ENCODE measurements at regions not wholly inside any gene's neighbourhood (a gene's known extent, or its start where the extent isn't known, plus 50 kb on each side); places are given as distances from the start of the nearest gene placed in this dataset.

DNA sequence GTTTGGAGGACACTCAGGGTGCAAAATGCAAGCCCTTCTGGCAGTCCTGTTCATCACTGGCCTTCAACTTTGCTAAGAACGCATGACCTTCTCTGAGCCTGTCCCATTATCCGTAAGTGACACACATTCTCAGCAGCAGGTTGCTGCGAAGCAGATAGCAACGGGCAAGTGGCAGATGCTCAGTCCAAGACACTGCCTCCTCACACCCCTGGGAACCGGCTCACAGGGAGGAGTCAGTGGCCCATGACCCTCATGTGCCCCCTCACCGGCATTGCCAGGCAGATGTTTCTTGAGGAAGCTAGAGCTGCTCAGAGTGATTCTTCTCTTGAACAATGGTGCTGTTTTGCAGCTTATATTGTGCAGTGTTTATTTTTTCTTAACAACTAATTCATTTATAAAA lies 737.2 kb upstream of the HS6ST1 start:
- no peak for TF ChIP-seq POLR2AphosphoS5 (IDR thresholded peaks at IDR 0.05; ENCODE audit: low read depth)
- TF ChIP-seq, protein P1, sequence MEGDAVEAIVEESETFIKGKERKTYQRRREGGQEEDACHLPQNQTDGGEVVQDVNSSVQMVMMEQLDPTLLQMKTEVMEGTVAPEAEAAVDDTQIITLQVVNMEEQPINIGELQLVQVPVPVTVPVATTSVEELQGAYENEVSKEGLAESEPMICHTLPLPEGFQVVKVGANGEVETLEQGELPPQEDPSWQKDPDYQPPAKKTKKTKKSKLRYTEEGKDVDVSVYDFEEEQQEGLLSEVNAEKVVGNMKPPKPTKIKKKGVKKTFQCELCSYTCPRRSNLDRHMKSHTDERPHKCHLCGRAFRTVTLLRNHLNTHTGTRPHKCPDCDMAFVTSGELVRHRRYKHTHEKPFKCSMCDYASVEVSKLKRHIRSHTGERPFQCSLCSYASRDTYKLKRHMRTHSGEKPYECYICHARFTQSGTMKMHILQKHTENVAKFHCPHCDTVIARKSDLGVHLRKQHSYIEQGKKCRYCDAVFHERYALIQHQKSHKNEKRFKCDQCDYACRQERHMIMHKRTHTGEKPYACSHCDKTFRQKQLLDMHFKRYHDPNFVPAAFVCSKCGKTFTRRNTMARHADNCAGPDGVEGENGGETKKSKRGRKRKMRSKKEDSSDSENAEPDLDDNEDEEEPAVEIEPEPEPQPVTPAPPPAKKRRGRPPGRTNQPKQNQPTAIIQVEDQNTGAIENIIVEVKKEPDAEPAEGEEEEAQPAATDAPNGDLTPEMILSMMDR (IDR thresholded peaks at IDR 0.05; ENCODE audit: insufficient read depth, low read length), result no peak
- TF ChIP-seq GABPA (IDR thresholded peaks at IDR 0.05; ENCODE audit: low read depth), result no peak
- no peak for TF ChIP-seq SPI1 (IDR thresholded peaks at IDR 0.05; ENCODE audit: borderline replicate concordance, low read depth)
- TF ChIP-seq, protein P2, sequence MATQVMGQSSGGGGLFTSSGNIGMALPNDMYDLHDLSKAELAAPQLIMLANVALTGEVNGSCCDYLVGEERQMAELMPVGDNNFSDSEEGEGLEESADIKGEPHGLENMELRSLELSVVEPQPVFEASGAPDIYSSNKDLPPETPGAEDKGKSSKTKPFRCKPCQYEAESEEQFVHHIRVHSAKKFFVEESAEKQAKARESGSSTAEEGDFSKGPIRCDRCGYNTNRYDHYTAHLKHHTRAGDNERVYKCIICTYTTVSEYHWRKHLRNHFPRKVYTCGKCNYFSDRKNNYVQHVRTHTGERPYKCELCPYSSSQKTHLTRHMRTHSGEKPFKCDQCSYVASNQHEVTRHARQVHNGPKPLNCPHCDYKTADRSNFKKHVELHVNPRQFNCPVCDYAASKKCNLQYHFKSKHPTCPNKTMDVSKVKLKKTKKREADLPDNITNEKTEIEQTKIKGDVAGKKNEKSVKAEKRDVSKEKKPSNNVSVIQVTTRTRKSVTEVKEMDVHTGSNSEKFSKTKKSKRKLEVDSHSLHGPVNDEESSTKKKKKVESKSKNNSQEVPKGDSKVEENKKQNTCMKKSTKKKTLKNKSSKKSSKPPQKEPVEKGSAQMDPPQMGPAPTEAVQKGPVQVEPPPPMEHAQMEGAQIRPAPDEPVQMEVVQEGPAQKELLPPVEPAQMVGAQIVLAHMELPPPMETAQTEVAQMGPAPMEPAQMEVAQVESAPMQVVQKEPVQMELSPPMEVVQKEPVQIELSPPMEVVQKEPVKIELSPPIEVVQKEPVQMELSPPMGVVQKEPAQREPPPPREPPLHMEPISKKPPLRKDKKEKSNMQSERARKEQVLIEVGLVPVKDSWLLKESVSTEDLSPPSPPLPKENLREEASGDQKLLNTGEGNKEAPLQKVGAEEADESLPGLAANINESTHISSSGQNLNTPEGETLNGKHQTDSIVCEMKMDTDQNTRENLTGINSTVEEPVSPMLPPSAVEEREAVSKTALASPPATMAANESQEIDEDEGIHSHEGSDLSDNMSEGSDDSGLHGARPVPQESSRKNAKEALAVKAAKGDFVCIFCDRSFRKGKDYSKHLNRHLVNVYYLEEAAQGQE (IDR thresholded peaks at IDR 0.05; ENCODE audit: insufficient replicate concordance, low read depth), result no peak
- Histone ChIP-seq H3K27ac (replicated peaks) (no peak overlapping the region), H3K27me3 (ENCODE audit: insufficient read depth, poor library complexity, severe bottlenecking) (no peaks in the 10 kb centered on the region), H3K4me3 (replicated peaks; ENCODE audit: insufficient read depth, low read length) (no peak overlapping the region)
- DNase-seq (ENCODE audit: low read depth in 1 of 2, low spot score in 1 of 2), result no peak

DNA sequence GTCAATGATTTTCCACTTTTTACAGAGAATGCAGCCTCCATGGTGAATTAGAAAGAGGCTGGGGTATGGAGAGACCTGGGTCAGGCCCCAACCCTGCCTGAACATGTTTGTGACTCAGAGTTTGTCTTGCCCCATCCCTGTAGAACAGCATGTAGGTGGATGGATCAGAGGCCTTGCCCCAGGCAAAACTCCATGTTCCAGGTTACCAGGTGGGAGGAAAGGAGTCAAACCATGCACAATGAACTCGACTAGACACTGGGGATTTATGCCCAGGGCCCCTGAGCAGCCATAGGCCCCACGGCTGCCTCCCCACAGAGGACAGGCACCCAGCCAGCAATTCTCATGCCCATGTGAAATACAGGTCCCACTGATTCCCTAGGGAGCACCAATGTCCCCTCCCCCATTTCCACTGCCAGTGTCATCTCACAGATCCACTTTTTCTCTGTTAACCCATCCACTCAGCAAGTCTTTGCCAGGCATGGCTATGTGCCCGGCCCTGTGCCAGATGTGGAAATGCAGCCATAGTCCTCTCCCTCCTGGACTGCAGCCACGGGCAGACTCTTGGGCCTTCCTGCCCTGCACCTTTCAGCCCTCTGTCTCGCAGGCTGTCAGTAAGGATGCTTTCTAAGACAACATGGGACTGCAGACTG lies 737.8 kb upstream of the HS6ST1 start:
- Histone ChIP-seq H3K4me3 (replicated peaks; ENCODE audit: insufficient read depth, low read length) (no peak overlapping the region), H3K27me3 (ENCODE audit: insufficient read depth, poor library complexity, severe bottlenecking) (no peaks in the 10 kb centered on the region), H3K27ac (replicated peaks) (no peak overlapping the region)
- DNase-seq (ENCODE audit: low read depth in 1 of 2, low spot score in 1 of 2), result no peak
- TF ChIP-seq SPI1 (IDR thresholded peaks at IDR 0.05; ENCODE audit: borderline replicate concordance, low read depth) (no peak), POLR2AphosphoS5 (IDR thresholded peaks at IDR 0.05; ENCODE audit: low read depth) (no peak), GABPA (IDR thresholded peaks at IDR 0.05; ENCODE audit: low read depth) (no peak)
- TF ChIP-seq, protein P2 (IDR thresholded peaks at IDR 0.05; ENCODE audit: insufficient replicate concordance, low read depth), result no peak
- TF ChIP-seq, protein P1 (IDR thresholded peaks at IDR 0.05; ENCODE audit: insufficient read depth, low read length), result no peak

DNA sequence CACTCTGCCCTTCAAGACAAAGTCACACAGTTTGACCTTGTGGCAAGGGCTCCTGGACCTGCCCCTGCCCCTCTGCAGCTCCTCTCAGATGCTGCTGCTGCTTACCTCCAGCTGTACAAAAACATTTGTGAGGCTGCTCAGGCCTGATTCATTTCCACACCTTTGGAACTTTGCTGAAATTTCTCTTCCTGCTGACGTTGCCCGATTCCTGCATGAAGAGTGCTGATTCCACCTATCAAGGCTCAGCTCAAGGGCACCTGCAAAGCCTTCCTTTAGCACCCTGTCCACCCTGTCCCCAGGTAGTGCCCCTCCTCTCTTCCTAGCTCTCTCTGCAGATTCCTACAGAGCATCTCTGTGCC lies 738.3 kb upstream of the HS6ST1 start:
- DNase-seq (ENCODE audit: low read depth in 1 of 2, low spot score in 1 of 2), result no peak
- TF ChIP-seq SPI1 (IDR thresholded peaks at IDR 0.05; ENCODE audit: borderline replicate concordance, low read depth) (no peak), GABPA (IDR thresholded peaks at IDR 0.05; ENCODE audit: low read depth) (no peak), POLR2AphosphoS5 (IDR thresholded peaks at IDR 0.05; ENCODE audit: low read depth) (no peak)
- TF ChIP-seq, protein P1 (IDR thresholded peaks at IDR 0.05; ENCODE audit: insufficient read depth, low read length), result no peak
- TF ChIP-seq, protein P2 (IDR thresholded peaks at IDR 0.05; ENCODE audit: insufficient replicate concordance, low read depth), result no peak
- H3K4me3 ChIP-seq (replicated peaks; ENCODE audit: insufficient read depth, low read length), result no peak overlapping the region
- no peak overlapping the region for H3K27ac ChIP-seq (replicated peaks)
- H3K27me3 ChIP-seq (ENCODE audit: insufficient read depth, poor library complexity, severe bottlenecking), result no peaks in the 10 kb centered on the region

Measured in HL-60 (cell line).